SK-N-SH treated with all-trans-retinoic acid at 6 μM for 48 hours (cell line): ENCODE measurements at regions not wholly inside any gene's neighbourhood (a gene's known extent, or its start where the extent isn't known, plus 50 kb on each side); places are given as distances from the start of the nearest gene placed in this dataset.

Experiments used
- ATAC-seq: fragments of 200-7000 bp; cut with Tn5 transposase; 3 replicates; pipeline ENCODE4 v1.9.1; 2020; ENCODE audit warnings: mild to moderate bottlenecking, moderate library complexity
- ARNTL ChIP-seq: fragments of 450-650 bp; formaldehyde crosslinking; IDR thresholded peaks from 2 replicates; pipeline ENCODE4 v1.5.0; 2020; ENCODE audit warnings: low read depth, mild to moderate bottlenecking, moderate library complexity, borderline replicate concordance
- CSDC2 ChIP-seq: fragments of 250-450 bp; sonication (Bioruptor Pico); IDR thresholded peaks from 2 replicates; pipeline ENCODE4 v1.5.0; 2020; ENCODE audit warnings: mild to moderate bottlenecking, moderate library complexity
- ESRRG ChIP-seq: fragments of 250-450 bp; sonication (Bioruptor Pico); IDR thresholded peaks from 2 replicates; pipeline ENCODE4 v1.6.1; 2021; ENCODE audit warnings: mild to moderate bottlenecking
- GLIS3 ChIP-seq: fragments of 250-450 bp; sonication (Bioruptor Pico); IDR thresholded peaks from 2 replicates; pipeline ENCODE4 v1.5.0; 2020; ENCODE audit warnings: mild to moderate bottlenecking, moderate library complexity
- ISL1 ChIP-seq: fragments of 250-450 bp; sonication (Bioruptor Pico); IDR thresholded peaks from 2 replicates; pipeline ENCODE4 v2.1.2; 2022; ENCODE audit warnings: mild to moderate bottlenecking, moderate library complexity
- OSR1 ChIP-seq: fragments of 250-450 bp; sonication (Bioruptor Pico); IDR thresholded peaks from 2 replicates; pipeline ENCODE4 v1.8.0; 2022; ENCODE audit warnings: moderate library complexity, mild to moderate bottlenecking, inconsistent platforms
- PPARA ChIP-seq: fragments of 250-450 bp; sonication (Bioruptor Pico); IDR thresholded peaks from 2 replicates; pipeline ENCODE4 v1.5.0; 2020; ENCODE audit warnings: mild to moderate bottlenecking, borderline replicate concordance
- RARB ChIP-seq: fragments of 250-450 bp; sonication (Bioruptor Pico); IDR thresholded peaks from 2 replicates; pipeline ENCODE4 v1.8.0; 2021; ENCODE audit warnings: mild to moderate bottlenecking, moderate library complexity
- TCF4 ChIP-seq: fragments of 250-450 bp; sonication (Bioruptor Pico); IDR thresholded peaks from 2 replicates; pipeline ENCODE4 v1.8.0; 2021; ENCODE audit warnings: mild to moderate bottlenecking, moderate library complexity, borderline replicate concordance
- ZC3H10 ChIP-seq: fragments of 250-450 bp; sonication (Bioruptor Pico); IDR thresholded peaks from 2 replicates; pipeline ENCODE4 v1.5.1; 2021; ENCODE audit warnings: mild to moderate bottlenecking, moderate library complexity
- ZFP3 ChIP-seq: fragments of 250-450 bp; sonication (Bioruptor Pico); IDR thresholded peaks from 2 replicates; pipeline ENCODE4 v1.5.0; 2020; ENCODE audit warnings: mild to moderate bottlenecking, moderate library complexity
- ZFP30 ChIP-seq: fragments of 450-650 bp; formaldehyde crosslinking; IDR thresholded peaks from 2 replicates; pipeline ENCODE4 v1.5.0; 2022; ENCODE audit warnings: mild to moderate bottlenecking, moderate library complexity
- ZNF70 ChIP-seq: fragments of 450-650 bp; formaldehyde crosslinking; IDR thresholded peaks from 2 replicates; pipeline ENCODE4 v1.5.0; 2020; ENCODE audit warnings: mild to moderate bottlenecking, moderate library complexity
- ZNF8 ChIP-seq: fragments of 450-650 bp; formaldehyde crosslinking; IDR thresholded peaks from 2 replicates; pipeline ENCODE4 v1.5.0; 2020; ENCODE audit warnings: mild to moderate bottlenecking, moderate library complexity
- TF ChIP-seq, protein P1 (sequence below): fragments of 250-450 bp; sonication (Bioruptor Pico); IDR thresholded peaks from 2 replicates; pipeline ENCODE4 v1.5.1; 2020; ENCODE audit warnings: low read depth, mild to moderate bottlenecking, moderate library complexity
- TF ChIP-seq, protein P2 (sequence below): fragments of 250-450 bp; sonication (Bioruptor Pico); IDR thresholded peaks from 2 replicates; pipeline ENCODE4 v1.5.0; 2020; ENCODE audit warnings: mild to moderate bottlenecking, moderate library complexity
- TF ChIP-seq, protein P3 (sequence below): fragments of 250-450 bp; sonication (Bioruptor Pico); IDR thresholded peaks from 2 replicates; pipeline ENCODE4 v1.8.0; 2021; ENCODE audit warnings: low read depth, mild to moderate bottlenecking, moderate library complexity, borderline replicate concordance
- TF ChIP-seq, protein P4 (sequence below): fragments of 250-450 bp; sonication (Bioruptor Pico); IDR thresholded peaks from 2 replicates; pipeline ENCODE4 v1.8.0; 2020; ENCODE audit warnings: mild to moderate bottlenecking, moderate library complexity, borderline replicate concordance
- TF ChIP-seq, protein P5 (sequence below): fragments of 250-450 bp; sonication (Bioruptor Pico); IDR thresholded peaks from 2 replicates; pipeline ENCODE4 v1.5.1; 2021; ENCODE audit warnings: mild to moderate bottlenecking, moderate library complexity

DNA sequence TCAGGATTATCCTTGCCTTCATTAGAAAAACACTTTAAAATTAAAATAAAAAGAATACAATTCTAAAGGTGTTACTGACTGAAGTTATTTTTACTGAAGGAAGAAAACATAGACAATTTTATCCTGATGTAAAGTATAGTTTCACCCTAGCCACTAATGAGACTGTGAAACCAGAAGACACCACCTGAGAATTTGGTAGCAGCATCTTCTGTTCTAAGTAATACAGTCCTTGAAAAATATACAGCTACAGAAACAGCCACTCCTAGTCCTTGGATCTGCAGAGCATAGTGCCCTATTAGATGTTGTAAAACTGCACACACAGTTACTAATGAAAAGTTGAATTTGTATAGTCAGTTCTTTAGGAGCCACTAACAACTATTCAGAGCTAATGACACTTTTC is 377.7 kb downstream of the PRR16 start:
- no peak for ATAC-seq
- TF ChIP-seq, protein P1, sequence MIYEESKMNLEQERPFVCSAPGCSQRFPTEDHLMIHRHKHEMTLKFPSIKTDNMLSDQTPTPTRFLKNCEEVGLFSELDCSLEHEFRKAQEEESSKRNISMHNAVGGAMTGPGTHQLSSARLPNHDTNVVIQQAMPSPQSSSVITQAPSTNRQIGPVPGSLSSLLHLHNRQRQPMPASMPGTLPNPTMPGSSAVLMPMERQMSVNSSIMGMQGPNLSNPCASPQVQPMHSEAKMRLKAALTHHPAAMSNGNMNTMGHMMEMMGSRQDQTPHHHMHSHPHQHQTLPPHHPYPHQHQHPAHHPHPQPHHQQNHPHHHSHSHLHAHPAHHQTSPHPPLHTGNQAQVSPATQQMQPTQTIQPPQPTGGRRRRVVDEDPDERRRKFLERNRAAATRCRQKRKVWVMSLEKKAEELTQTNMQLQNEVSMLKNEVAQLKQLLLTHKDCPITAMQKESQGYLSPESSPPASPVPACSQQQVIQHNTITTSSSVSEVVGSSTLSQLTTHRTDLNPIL: no peak
- TF ChIP-seq, all 23 proteins: peak for 0

DNA sequence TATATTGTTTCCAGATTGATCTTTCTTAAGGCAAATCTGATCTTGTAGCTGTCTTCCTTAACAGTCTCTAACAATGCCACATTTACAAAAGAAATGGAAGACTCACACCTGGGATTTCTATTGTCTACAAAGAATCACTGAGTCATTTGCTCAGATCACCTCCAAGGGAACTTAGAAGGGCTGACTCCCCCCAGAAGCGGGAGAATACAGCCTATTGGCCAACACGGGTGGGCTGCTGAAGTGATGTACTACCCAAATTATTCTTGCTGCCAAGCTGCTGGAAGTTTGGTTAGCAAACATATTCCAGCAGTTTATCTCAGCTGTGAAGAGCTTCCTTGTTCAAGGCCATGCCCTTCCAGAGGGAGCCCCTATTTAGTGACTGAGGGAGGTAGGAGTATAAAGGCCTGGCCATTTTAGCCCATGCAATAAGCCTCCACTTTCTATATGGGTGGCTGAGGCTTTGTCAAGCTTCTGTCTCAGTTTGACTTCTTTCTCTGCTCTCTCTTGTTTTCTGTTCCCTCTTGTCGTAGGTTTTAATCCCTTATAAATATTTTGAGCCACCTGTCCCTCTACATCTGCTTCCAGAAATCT is 379.4 kb downstream of the PRR16 start:
- TF ChIP-seq ARNTL (CRISPR knock-in tag) (no peak), TCF4 (no peak), ISL1 (CRISPR knock-in tag) (no peak), ZFP3 (no peak), ZFP30 (CRISPR knock-in tag) (no peak)
- TF ChIP-seq, protein P1: no peak
- TF ChIP-seq, protein P2, sequence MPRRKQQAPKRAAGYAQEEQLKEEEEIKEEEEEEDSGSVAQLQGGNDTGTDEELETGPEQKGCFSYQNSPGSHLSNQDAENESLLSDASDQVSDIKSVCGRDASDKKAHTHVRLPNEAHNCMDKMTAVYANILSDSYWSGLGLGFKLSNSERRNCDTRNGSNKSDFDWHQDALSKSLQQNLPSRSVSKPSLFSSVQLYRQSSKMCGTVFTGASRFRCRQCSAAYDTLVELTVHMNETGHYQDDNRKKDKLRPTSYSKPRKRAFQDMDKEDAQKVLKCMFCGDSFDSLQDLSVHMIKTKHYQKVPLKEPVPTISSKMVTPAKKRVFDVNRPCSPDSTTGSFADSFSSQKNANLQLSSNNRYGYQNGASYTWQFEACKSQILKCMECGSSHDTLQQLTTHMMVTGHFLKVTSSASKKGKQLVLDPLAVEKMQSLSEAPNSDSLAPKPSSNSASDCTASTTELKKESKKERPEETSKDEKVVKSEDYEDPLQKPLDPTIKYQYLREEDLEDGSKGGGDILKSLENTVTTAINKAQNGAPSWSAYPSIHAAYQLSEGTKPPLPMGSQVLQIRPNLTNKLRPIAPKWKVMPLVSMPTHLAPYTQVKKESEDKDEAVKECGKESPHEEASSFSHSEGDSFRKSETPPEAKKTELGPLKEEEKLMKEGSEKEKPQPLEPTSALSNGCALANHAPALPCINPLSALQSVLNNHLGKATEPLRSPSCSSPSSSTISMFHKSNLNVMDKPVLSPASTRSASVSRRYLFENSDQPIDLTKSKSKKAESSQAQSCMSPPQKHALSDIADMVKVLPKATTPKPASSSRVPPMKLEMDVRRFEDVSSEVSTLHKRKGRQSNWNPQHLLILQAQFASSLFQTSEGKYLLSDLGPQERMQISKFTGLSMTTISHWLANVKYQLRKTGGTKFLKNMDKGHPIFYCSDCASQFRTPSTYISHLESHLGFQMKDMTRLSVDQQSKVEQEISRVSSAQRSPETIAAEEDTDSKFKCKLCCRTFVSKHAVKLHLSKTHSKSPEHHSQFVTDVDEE: no peak
- ATAC-seq: no peak

DNA sequence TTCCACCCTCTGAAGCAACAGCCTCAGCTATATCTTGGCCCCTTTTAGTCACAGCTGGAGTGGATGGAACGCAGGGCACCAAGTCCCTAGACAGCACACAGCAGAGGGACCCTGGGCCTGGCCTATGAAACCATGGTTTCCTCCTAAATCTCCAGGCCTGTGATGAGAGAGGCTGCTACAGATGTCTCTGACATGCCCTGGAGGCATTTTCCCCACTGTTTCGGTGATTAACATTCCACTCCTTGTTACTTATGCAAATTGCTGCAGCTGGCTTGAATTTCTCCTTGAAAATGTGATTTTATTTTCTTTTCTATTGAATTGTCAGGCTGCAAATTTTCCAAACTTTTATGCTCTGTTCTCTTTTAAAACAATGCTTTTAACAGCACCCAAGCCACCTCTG is 384.8 kb downstream of the PRR16 start:
- no peak for TF ChIP-seq OSR1
- no peak for TF ChIP-seq ARNTL (CRISPR knock-in tag)
- TF ChIP-seq ZNF70 (CRISPR knock-in tag): no peak
- TF ChIP-seq ZNF8 (CRISPR knock-in tag): no peak
- TF ChIP-seq ISL1 (CRISPR knock-in tag): no peak
- TF ChIP-seq CSDC2: no peak
- TF ChIP-seq, protein P3, sequence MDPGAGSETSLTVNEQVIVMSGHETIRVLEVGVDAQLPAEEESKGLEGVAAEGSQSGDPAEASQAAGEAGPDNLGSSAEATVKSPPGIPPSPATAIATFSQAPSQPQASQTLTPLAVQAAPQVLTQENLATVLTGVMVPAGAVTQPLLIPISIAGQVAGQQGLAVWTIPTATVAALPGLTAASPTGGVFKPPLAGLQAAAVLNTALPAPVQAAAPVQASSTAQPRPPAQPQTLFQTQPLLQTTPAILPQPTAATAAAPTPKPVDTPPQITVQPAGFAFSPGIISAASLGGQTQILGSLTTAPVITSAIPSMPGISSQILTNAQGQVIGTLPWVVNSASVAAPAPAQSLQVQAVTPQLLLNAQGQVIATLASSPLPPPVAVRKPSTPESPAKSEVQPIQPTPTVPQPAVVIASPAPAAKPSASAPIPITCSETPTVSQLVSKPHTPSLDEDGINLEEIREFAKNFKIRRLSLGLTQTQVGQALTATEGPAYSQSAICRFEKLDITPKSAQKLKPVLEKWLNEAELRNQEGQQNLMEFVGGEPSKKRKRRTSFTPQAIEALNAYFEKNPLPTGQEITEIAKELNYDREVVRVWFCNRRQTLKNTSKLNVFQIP: no peak
- TF ChIP-seq, protein P2: no peak
- no peak for TF ChIP-seq ZFP3
- TF ChIP-seq RARB: no peak
- no peak for TF ChIP-seq ZFP30 (CRISPR knock-in tag)
- TF ChIP-seq ESRRG (CRISPR knock-in tag): no peak
- TF ChIP-seq PPARA (CRISPR knock-in tag): no peak
- TF ChIP-seq ZC3H10 (CRISPR knock-in tag): no peak
- TF ChIP-seq, protein P4, sequence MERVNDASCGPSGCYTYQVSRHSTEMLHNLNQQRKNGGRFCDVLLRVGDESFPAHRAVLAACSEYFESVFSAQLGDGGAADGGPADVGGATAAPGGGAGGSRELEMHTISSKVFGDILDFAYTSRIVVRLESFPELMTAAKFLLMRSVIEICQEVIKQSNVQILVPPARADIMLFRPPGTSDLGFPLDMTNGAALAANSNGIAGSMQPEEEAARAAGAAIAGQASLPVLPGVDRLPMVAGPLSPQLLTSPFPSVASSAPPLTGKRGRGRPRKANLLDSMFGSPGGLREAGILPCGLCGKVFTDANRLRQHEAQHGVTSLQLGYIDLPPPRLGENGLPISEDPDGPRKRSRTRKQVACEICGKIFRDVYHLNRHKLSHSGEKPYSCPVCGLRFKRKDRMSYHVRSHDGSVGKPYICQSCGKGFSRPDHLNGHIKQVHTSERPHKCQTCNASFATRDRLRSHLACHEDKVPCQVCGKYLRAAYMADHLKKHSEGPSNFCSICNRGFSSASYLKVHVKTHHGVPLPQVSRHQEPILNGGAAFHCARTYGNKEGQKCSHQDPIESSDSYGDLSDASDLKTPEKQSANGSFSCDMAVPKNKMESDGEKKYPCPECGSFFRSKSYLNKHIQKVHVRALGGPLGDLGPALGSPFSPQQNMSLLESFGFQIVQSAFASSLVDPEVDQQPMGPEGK: no peak
- TF ChIP-seq, protein P5, sequence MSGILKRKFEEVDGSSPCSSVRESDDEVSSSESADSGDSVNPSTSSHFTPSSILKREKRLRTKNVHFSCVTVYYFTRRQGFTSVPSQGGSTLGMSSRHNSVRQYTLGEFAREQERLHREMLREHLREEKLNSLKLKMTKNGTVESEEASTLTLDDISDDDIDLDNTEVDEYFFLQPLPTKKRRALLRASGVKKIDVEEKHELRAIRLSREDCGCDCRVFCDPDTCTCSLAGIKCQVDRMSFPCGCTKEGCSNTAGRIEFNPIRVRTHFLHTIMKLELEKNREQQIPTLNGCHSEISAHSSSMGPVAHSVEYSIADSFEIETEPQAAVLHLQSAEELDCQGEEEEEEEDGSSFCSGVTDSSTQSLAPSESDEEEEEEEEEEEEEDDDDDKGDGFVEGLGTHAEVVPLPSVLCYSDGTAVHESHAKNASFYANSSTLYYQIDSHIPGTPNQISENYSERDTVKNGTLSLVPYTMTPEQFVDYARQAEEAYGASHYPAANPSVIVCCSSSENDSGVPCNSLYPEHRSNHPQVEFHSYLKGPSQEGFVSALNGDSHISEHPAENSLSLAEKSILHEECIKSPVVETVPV (CRISPR knock-in tag): no peak
- no peak for TF ChIP-seq GLIS3 (CRISPR knock-in tag)
- ATAC-seq: no peak
